Epithelial cell of esophagus (primary cell): ENCODE measurements at regions not wholly inside any gene's neighbourhood (a gene's known extent, or its start where the extent isn't known, plus 50 kb on each side); places are given as distances from the start of the nearest gene placed in this dataset.

Experiments used
- DNase-seq: peaks from one replicate; pipeline ENCODE4 v3.0.0; 2010; ENCODE audit warnings: low read depth
- H3K4me3 ChIP-seq: 2 replicates; pipeline ENCODE4 v1.5.1; 2011; ENCODE audit warnings: mild to moderate bottlenecking, low read length, control low read depth
- CTCF ChIP-seq: IDR thresholded peaks from 2 replicates; pipeline ENCODE4 v1.5.1; 2011; ENCODE audit warnings: low read depth, mild to moderate bottlenecking, low read length, control low read depth, inconsistent platforms; ENCODE audit not compliant: insufficient read depth; ENCODE audit errors: missing control alignments

DNA sequence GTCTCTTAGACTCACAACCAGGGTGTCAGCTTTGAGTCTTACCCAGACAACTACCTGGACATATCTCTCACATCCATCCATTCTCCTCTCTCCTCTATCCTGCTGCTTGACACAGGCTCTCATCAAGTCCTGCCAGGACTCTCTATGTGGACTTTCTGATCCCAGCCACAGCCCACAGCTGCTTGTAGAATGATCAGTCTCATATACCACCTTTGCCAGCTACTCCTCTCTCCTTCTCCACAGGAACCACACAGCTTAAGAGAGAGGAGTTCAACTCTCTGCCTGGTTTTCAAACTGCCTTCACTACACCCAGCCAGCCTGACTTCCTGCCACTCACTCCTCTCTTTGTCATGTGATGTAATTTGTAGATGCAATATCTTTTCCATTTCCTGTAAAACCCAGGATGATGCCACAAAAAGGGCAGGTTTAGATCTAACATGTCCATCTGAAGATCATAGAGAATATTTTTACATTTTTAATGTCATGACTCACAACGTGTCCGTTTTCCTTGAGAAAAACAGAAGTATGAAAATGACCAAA, 154.0 kb downstream of the RAB11FIP2 start:
- no peak overlapping the region for H3K4me3 ChIP-seq
- no peak for DNase-seq
- no peak for TF ChIP-seq CTCF

DNA sequence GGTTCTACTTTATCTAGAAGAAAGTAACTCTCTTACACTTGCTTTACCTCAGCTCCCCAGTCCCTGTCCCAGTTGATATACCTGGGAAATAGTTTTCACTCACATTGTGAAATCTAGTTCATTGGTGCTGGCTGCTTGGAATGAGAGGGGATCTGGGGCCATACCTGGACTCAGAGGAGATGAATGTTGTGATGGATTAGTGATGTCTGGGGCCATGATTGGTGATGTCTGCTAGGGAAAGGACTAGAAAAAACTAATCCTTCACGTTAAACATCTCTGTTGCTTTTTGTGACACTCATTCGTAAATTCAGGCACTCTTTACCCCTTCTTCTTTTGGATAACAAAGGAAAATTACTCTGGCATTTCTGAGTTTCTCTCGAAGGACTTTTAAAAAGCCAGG, 152.4 kb downstream of the RAB11FIP2 start:
- TF ChIP-seq CTCF = no peak
- DNase-seq = no peak

GRCh38 chr10:117896517-117896916, 150.2 kb downstream of the RAB11FIP2 start:
- DNase-seq = no peak
- TF ChIP-seq CTCF = no peak
- no peak overlapping the region for H3K4me3 ChIP-seq

More for the DNA sequence above, 152.4 kb downstream of the RAB11FIP2 start:
- no peak overlapping the region for H3K4me3 ChIP-seq

- no peak overlapping the region for H3K4me3 ChIP-seq
- no peak for DNase-seq
- TF ChIP-seq CTCF = no peak
These were observed 147.5 kb downstream of the RAB11FIP2 start for GRCh38 chr10:117899181-117899683.

DNA sequence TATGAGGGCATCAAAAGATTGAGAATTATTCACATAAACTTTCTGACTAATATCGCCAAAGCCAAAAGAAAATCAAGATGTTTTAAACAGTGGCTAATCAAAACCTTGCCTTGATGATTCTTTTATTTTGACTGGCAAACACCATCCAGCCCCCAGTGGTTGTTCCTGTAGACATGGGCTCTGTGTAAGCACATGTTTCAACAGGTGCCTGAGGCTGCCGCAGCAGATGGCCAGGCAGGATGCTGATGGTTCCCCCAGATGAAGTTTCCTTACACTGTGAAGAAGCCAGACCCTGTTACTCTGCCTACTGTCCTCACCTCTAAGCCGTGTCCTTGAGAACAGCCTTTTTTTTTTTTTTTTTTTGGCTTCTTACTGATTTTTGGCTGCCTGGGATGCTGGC, 146.5 kb downstream of the RAB11FIP2 start:
- no peak overlapping the region for H3K4me3 ChIP-seq
- no peak for TF ChIP-seq CTCF
- no peak for DNase-seq

DNA sequence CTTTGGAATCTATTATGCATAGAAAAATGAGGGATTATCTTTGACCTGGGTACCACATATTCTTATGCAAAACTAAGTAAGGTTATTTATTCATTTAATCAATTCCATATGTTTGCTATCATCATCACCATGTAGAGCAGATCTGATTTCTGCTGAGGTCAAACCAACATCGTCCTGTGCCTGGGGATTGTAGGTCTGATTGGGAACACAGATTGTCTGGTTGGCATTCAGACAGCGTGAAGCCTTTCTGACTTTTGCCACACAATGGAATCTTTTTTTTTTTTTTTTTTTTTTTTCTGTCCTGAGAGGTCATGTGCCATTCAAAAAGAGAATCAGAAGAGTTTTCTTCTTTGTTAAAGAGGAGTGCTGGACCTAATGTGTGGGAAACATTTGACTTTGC, 142.9 kb downstream of the RAB11FIP2 start:
- no peak for DNase-seq
- no peak overlapping the region for H3K4me3 ChIP-seq
- no peak for TF ChIP-seq CTCF

GRCh38 chr10:117905404-117905803, 141.3 kb downstream of the RAB11FIP2 start:
- no peak for DNase-seq
- no peak overlapping the region for H3K4me3 ChIP-seq
- no peak for TF ChIP-seq CTCF
